PC-3 (cell line): ENCODE measurements at regions not wholly inside any gene's neighbourhood (a gene's known extent, or its start where the extent isn't known, plus 50 kb on each side); places are given as distances from the start of the nearest gene placed in this dataset.

Experiments used
- ATAC-seq: fragments of 200-7000 bp; cut with Tn5 transposase; 2 replicates; pipeline ENCODE4 v1.9.1; 2020; ENCODE audit warnings: mild to moderate bottlenecking, moderate library complexity
- BruUV-seq: library from RNA; stranded (reverse); fragments of 400-500 nt; replicated peaks from 2 replicates; lab custom pipeline; 2021; lab: Mats Ljungman, UMichigan
- CTCF ChIA-PET: fragments of 300-600 bp; sonication (Branson Sonifier 250); formaldehyde crosslinking; loops from one replicate; lab custom pipeline; 2022; ENCODE audit warnings: antibody characterized with exemption; lab: Charles Lee
- POLR2A ChIA-PET: fragments of 300-600 bp; sonication (Branson Sonifier 250); formaldehyde crosslinking; loops from one replicate; lab custom pipeline; 2022; ENCODE audit warnings: antibody characterized with exemption; ENCODE audit not compliant: unreplicated experiment; lab: Charles Lee
- DNase-seq: peaks from one replicate; pipeline ENCODE4 v3.0.0-alpha.2; 2015
- H2AFZ ChIP-seq: fragments of 300-600 bp; sonication (generic); 2 replicates; pipeline ENCODE4 v1.6.0; 2016; ENCODE audit warnings: antibody characterized with exemption, low read length
- H3F3A ChIP-seq: fragments of 300-600 bp; sonication (generic); one replicate; pipeline ENCODE4 v1.6.0; 2017; ENCODE audit warnings: antibody characterized with exemption, low read length, control low read depth, mild to moderate bottlenecking; ENCODE audit not compliant: unreplicated experiment
- H3K27ac ChIP-seq: fragments of 300-600 bp; sonication (generic); 2 replicates; pipeline ENCODE4 v1.5.1; 2016; ENCODE audit warnings: mild to moderate bottlenecking, low read length
- H3K27me3 ChIP-seq: fragments of 300-600 bp; sonication (generic); 2 replicates; pipeline ENCODE4 v1.6.1; 2016; ENCODE audit warnings: low read length, mixed read lengths
- H3K36me3 ChIP-seq: fragments of 300-600 bp; sonication (generic); 2 replicates; pipeline ENCODE4 v1.6.1; 2016; ENCODE audit warnings: low read depth, mixed run types, low read length, mixed read lengths
- H3K4me1 ChIP-seq: fragments of 300-600 bp; sonication (generic); 2 replicates; pipeline ENCODE4 v1.5.1; 2016; ENCODE audit warnings: low read length; ENCODE audit not compliant: insufficient read depth
- H3K4me2 ChIP-seq: fragments of 300-600 bp; sonication (generic); 2 replicates; pipeline ENCODE4 v1.6.0; 2016; ENCODE audit warnings: low read length
- H3K4me3 ChIP-seq: fragments of 300-600 bp; sonication (generic); 2 replicates; pipeline ENCODE4 v1.5.1; 2016; ENCODE audit warnings: mild to moderate bottlenecking, low read length, mixed read lengths
- H3K79me2 ChIP-seq: fragments of 300-600 bp; sonication (generic); 2 replicates; pipeline ENCODE4 v1.6.1; 2017; ENCODE audit warnings: low read length, mixed read lengths
- H3K9ac ChIP-seq: fragments of 300-600 bp; sonication (generic); 2 replicates; pipeline ENCODE4 v1.6.0; 2016; ENCODE audit warnings: mild to moderate bottlenecking, low read length
- H3K9me2 ChIP-seq: fragments of 300-600 bp; sonication (generic); replicated peaks from 2 replicates; pipeline ENCODE4 v1.6.1; 2016; ENCODE audit warnings: mixed run types, low read length, mixed read lengths
- H3K9me3 ChIP-seq: fragments of 300-600 bp; sonication (generic); 2 replicates; pipeline ENCODE4 v1.6.1; 2016; ENCODE audit warnings: low read length, mixed read lengths
- H4K20me1 ChIP-seq: fragments of 300-600 bp; sonication (generic); 2 replicates; pipeline ENCODE4 v1.6.1; 2016; ENCODE audit warnings: low read length, mixed read lengths
- CTCF ChIP-seq: fragments of 300-600 bp; sonication (generic); conservative IDR thresholded peaks from 2 replicates; pipeline ENCODE4 v1.5.1; 2017; ENCODE audit warnings: antibody characterized with exemption, low read depth, mild to moderate bottlenecking, low read length
- EZH2 ChIP-seq: fragments of 300-600 bp; sonication (generic); IDR thresholded peaks from one replicate; pipeline ENCODE4 v1.6.1; 2017; ENCODE audit warnings: antibody characterized with exemption, mild to moderate bottlenecking, low read length; ENCODE audit not compliant: unreplicated experiment
- EZH2phosphoT487 ChIP-seq: fragments of 300-600 bp; sonication (generic); IDR thresholded peaks from 2 replicates; pipeline ENCODE4 v1.6.1; 2018; ENCODE audit warnings: mild to moderate bottlenecking, antibody characterized with exemption, low read length, borderline replicate concordance
- intact Hi-C: fragments of 100-400 bp; cut with micrococcal nuclease; formaldehyde crosslinking; loops from 2 replicates; pipeline ENCODE4 v1.9.0; 2023

- CTCF ChIA-PET: no interaction called here
- Histone ChIP-seq H3K27me3 (peaks cover 20% of the 10 kb centered on the region), H3K9me3 (no peaks in the 10 kb centered on the region), H3K36me3 (no peaks in the 10 kb centered on the region), H3K27ac (no peak overlapping the region), H3K9ac (no peak overlapping the region), H3K9me2 (no peaks in the 10 kb centered on the region), H3F3A (no peaks in the 10 kb centered on the region), H3K4me3 (no peak overlapping the region), H3K4me2 (no peak overlapping the region), H4K20me1 (0 out of 2 replicates have a peak, but pooled peaks cover 3% of the 10 kb centered on the region), H3K79me2 (no peaks in the 10 kb centered on the region), H2AFZ (no peak overlapping the region), H3K4me1 (no peaks in the 10 kb centered on the region)
- POLR2A ChIA-PET: no interaction called here
- intact Hi-C loops: no loop called here
- no TSS peak for BruUV-seq
- no peak for TF ChIP-seq EZH2
- no peak for TF ChIP-seq EZH2phosphoT487
- no peak for TF ChIP-seq CTCF
- DNase-seq: no peak
- ATAC-seq: no peak
Measured at GRCh38 chr1:163406772-163407171, 85.0 kb downstream of the NUF2 start.

GRCh38 chr1:163408262-163408661, 86.5 kb downstream of the NUF2 start:
- Histone ChIP-seq H3K36me3 (no peaks in the 10 kb centered on the region), H3K27me3 (peaks cover 24% of the 10 kb centered on the region), H3K4me2 (no peak overlapping the region), H3K79me2 (no peaks in the 10 kb centered on the region), H3K9ac (no peak overlapping the region), H3K9me2 (no peaks in the 10 kb centered on the region), H4K20me1 (no peaks in the 10 kb centered on the region), H3K27ac (no peak overlapping the region), H3K4me1 (no peaks in the 10 kb centered on the region), H3K9me3 (no peaks in the 10 kb centered on the region), H3K4me3 (no peak overlapping the region), H2AFZ (no peak overlapping the region), H3F3A (no peaks in the 10 kb centered on the region)
- DNase-seq (no peak), ATAC-seq (no peak)
- ChIA-PET POLR2A (no interaction called here), CTCF (no interaction called here)
- no TSS peak for BruUV-seq
- intact Hi-C loops: no loop called here
- TF ChIP-seq EZH2 (no peak), EZH2phosphoT487 (no peak)

- peak; percentile 52 for ATAC-seq
- ChIA-PET POLR2A (no interaction called here), CTCF (no interaction called here)
- Histone ChIP-seq H3K9me3 (no peaks in the 10 kb centered on the region), H3K27ac (no peak overlapping the region), H3K36me3 (no peaks in the 10 kb centered on the region), H3K27me3 (peaks cover 40% of the 10 kb centered on the region), H3K9me2 (no peaks in the 10 kb centered on the region), H3K4me3 (no peak overlapping the region), H3F3A (no peaks in the 10 kb centered on the region), H3K9ac (no peak overlapping the region), H2AFZ (no peak overlapping the region), H4K20me1 (no peaks in the 10 kb centered on the region), H3K4me2 (no peak overlapping the region), H3K4me1 (no peaks in the 10 kb centered on the region), H3K79me2 (no peaks in the 10 kb centered on the region)
- TF ChIP-seq EZH2phosphoT487 (no peak), CTCF (peak; percentile 97), EZH2 (no peak)
- DNase-seq: peak; percentile 85
- BruUV-seq: no TSS peak
- intact Hi-C loops: loop anchor here (1.0 kb wide), 3 partner anchors 49 to 1663 kb away; no protein-coding TSS in a partner anchor
Measured at GRCh38 chr1:163410073-163410999, 88.6 kb downstream of the NUF2 start.
